Common myeloid progenitor, CD34-positive (primary cell): ENCODE measurements at regions not wholly inside any gene's neighbourhood (a gene's known extent, or its start where the extent isn't known, plus 50 kb on each side); places are given as distances from the start of the nearest gene placed in this dataset.
"Not testable (repeated sequence)": the region's sequence is repeated elsewhere in the genome, so short reads cannot be mapped to it uniquely, and the experiment has no call there.

Experiments used
- CTCF ChIA-PET: fragments of 350-600 bp; sonication (Branson Sonifier 250); formaldehyde crosslinking; loops from one replicate; lab custom pipeline; 2021; ENCODE audit warnings: antibody characterized with exemption; lab: Charles Lee
- POLR2A ChIA-PET: fragments of 350-600 bp; sonication (Branson Sonifier 250); formaldehyde crosslinking; loops from one replicate; lab custom pipeline; 2021; ENCODE audit warnings: antibody characterized with exemption; lab: Charles Lee
- DNase-seq, 3 donors: peaks; one replicate each; pipeline versions ENCODE4 v3.0.0 to v3.0.0-alpha.2; 2013
- H3K27ac ChIP-seq, 2 experiments: 1 replicate in 1 of 2; 2 replicates in 1 of 2; pipeline ENCODE4 v1.7.0; 2013; ENCODE audit warnings: inconsistent platforms in 2 of 2, low read length in 2 of 2, mild to moderate bottlenecking in 2 of 2, low read depth in 1 of 2, moderate library complexity in 1 of 2; ENCODE audit not compliant: severe bottlenecking in 2 of 2, insufficient read depth in 1 of 2, poor library complexity in 1 of 2
- H3K27me3 ChIP-seq, 5 experiments: replicated peaks in 2 of 5; 1 replicate in 3 of 5; 2 replicates in 2 of 5; pipeline versions ENCODE4 v1.6.1 to v1.7.0; 2013; ENCODE audit warnings: low read length in 4 of 5, mild to moderate bottlenecking in 2 of 5, moderate library complexity in 2 of 5, inconsistent platforms in 1 of 5; ENCODE audit not compliant: insufficient read depth in 5 of 5, control insufficient read depth in 4 of 5
- H3K36me3 ChIP-seq, 4 experiments: 1 replicate in 2 of 4; 2 replicates in 2 of 4; pipeline versions ENCODE4 v1.6.1 to v1.7.0; 2013; ENCODE audit warnings: low read length in 3 of 4, control low read depth in 1 of 4, mild to moderate bottlenecking in 1 of 4; ENCODE audit not compliant: control insufficient read depth in 4 of 4, insufficient read depth in 4 of 4
- H3K4me1 ChIP-seq, 4 experiments: 1 replicate in 3 of 4; 2 replicates in 1 of 4; pipeline versions ENCODE4 v1.6.1 to v1.7.1; 2013; ENCODE audit warnings: low read length in 3 of 4, mild to moderate bottlenecking in 3 of 4, control low read depth in 1 of 4, inconsistent platforms in 1 of 4, moderate library complexity in 1 of 4; ENCODE audit not compliant: control insufficient read depth in 4 of 4, insufficient read depth in 4 of 4; ENCODE audit errors: control extremely low read depth in 1 of 4
- H3K4me3 ChIP-seq, 7 experiments: 1 replicate in 4 of 7; 2 replicates in 3 of 7; pipeline versions ENCODE4 v1.5.1 to v1.7.0; 2013; ENCODE audit warnings: mild to moderate bottlenecking in 7 of 7, low read length in 6 of 7, moderate library complexity in 6 of 7, inconsistent platforms in 2 of 7, low read depth in 2 of 7, control low read depth in 1 of 7; ENCODE audit not compliant: insufficient read depth in 4 of 7, control insufficient read depth in 1 of 7; ENCODE audit errors: extremely low read depth in 1 of 7
- H3K9me3 ChIP-seq, 5 experiments: 1 replicate in 4 of 5; 2 replicates in 1 of 5; pipeline versions ENCODE4 v1.6.1 to v1.7.1; 2013; ENCODE audit warnings: low read length in 4 of 5, mild to moderate bottlenecking in 2 of 5, inconsistent platforms in 1 of 5, low read depth in 1 of 5, moderate library complexity in 1 of 5; ENCODE audit not compliant: control insufficient read depth in 4 of 5, insufficient read depth in 2 of 5; ENCODE audit errors: control extremely low read depth in 1 of 5
- WGBS: methylation state at CpG from one replicate; pipeline ENCODE4 v1.1.5; 2013; ENCODE audit not compliant: insufficient coverage; 5-methylcytosine and 5-hydroxymethylcytosine counted together

DNA sequence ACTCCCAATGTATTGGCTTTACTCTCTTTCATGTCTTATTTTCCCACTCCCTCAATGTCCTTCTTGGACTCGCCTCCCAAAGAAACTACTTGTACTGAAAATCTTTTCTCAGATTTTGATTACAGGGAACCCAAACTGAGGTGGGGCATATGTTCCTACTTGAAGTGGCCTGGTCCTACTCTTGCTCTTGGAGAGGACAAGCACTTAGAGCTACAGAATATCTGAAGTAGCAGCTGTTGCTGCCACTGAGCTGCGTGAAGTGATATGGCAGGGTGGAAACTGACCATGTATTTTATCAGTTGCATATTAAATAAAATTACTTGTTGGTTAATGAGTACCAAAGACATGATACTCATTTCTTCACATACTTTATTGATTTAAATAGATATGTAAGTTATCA, 129.5 kb downstream of the TSEN15 start:
- no peak overlapping the region for H3K4me3 ChIP-seq
- H3K4me1 ChIP-seq: no peaks in the 10 kb centered on the region
- H3K27ac ChIP-seq: no peak overlapping the region
- no peaks in the 10 kb centered on the region for H3K36me3 ChIP-seq
- no peaks in the 10 kb centered on the region for H3K9me3 ChIP-seq
- no peak for DNase-seq
- POLR2A ChIA-PET: no interaction called here
- no peaks in the 10 kb centered on the region for H3K27me3 ChIP-seq
- CTCF ChIA-PET: interaction anchor here (1.5 kb wide), 1 partner anchor 19 kb away, joined by 3 read pairs; no protein-coding TSS in a partner anchor
- WGBS: 100% methylated on average over 1 of the region's 2 CpGs

DNA sequence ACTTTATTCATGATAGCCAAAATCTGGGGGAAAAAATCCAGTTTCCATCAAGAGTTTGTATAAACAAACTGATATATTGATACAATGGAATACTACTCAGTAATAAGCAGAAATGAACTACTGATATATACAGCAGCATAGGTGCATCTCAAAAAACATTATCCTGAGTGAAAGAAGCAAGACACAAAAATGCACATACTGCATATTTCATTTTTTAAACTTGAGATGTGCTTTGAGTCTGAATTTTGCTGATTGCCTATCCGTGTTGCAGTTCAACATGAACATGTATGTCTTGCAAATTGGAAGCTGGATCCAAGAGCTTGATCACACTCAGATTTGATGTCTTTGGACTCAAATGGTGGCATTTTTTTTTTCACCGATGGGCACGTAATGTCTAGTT, 132.4 kb downstream of the TSEN15 start:
- POLR2A ChIA-PET: no interaction called here
- Histone ChIP-seq H3K36me3 (no peaks in the 10 kb centered on the region), H3K4me3 (no peak overlapping the region), H3K27me3 (no peaks in the 10 kb centered on the region), H3K4me1 (no peaks in the 10 kb centered on the region), H3K27ac (no peak overlapping the region), H3K9me3 (peaks cover 0 to 3% (median 0%) of the 10 kb centered on the region in 5 experiments)
- DNase-seq: no peak
- WGBS: 100% methylated on average over 1 of the region's 3 CpGs
- CTCF ChIA-PET: no interaction called here

DNA sequence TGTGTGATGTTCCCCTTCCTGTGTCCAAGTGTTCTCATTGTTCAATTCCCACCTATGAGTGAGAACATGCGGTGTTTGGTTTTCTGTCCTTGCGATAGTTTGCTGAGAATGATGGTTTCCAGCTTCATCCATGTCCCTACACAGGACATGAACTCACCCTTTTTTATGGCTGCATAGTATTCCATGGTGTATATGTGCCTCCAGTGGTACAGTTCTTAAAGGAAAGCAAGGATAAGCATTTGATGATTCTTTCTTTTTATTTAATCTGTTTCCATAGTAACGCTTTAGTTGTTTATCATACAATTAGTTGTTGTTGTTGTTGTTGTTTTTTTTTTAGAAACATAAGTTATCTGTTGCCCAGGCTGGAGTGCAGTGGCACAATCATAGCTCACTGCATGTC, 133.1 kb downstream of the TSEN15 start:
- H3K27ac ChIP-seq, H3K9me3 ChIP-seq, H3K36me3 ChIP-seq, POLR2A ChIA-PET, DNase-seq, H3K4me3 ChIP-seq, H3K27me3 ChIP-seq, H3K4me1 ChIP-seq, CTCF ChIA-PET: not testable (repeated sequence)
- WGBS: no CpG with 5 or more reads among the region's 3 CpGs

DNA sequence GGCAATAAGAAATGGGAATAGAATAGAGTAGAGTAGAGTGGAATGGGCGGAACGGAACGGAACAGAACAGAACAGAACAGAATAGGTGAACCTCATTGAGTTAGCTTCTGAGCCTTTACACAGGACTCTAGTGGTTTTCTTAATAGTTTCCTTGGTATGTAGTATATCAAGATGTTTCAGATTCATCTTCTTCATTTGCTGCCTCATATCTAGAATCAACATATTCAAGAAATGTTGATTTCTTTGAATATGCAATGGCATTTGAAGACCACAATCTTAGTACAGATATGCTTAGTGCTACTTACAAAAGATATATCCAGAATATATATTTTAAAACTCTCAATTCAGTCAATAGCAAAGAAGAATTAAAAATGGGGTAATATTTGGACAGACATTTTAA, 133.8 kb downstream of the TSEN15 start:
- no CpG with 5 or more reads among the region's 3 CpGs for WGBS

DNA sequence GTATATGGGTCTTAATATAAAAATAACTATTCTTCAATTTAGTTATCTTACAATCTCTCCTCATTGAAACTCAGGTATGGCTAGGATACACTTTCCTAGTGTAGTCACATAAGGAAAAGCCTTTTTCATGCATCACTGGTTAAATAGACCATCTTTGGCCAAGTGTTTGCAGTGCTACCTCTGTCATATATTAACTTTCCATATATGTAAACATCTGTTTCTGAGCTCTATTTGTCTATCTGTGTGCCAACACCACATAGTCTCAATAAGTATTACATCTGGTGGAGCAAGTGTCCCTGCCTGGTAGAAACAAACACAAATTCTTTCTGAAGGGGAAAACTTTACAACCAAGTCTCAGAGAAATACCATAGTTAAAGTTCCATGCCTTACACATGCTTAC, 134.6 kb downstream of the TSEN15 start:
- POLR2A ChIA-PET: no interaction called here
- no peak overlapping the region for H3K4me3 ChIP-seq
- H3K36me3 ChIP-seq: no peaks in the 10 kb centered on the region
- H3K27me3 ChIP-seq: no peaks in the 10 kb centered on the region
- no peaks in the 10 kb centered on the region for H3K4me1 ChIP-seq
- no peak overlapping the region for H3K27ac ChIP-seq
- DNase-seq: no peak
- CTCF ChIA-PET: interaction anchor here (0.9 kb wide), 1 partner anchor 108 kb away, joined by 3 read pairs; no protein-coding TSS in a partner anchor
- H3K9me3 ChIP-seq: peaks cover 0 to 3% (median 0%) of the 10 kb centered on the region in 5 experiments

More for the DNA sequence above, 133.8 kb downstream of the TSEN15 start:
- DNase-seq: no peak
- Histone ChIP-seq H3K4me3 (no peak overlapping the region), H3K27me3 (no peaks in the 10 kb centered on the region), H3K36me3 (no peaks in the 10 kb centered on the region), H3K9me3 (peaks cover 0 to 3% (median 0%) of the 10 kb centered on the region in 5 experiments), H3K4me1 (no peaks in the 10 kb centered on the region), H3K27ac (no peak overlapping the region)
- ChIA-PET POLR2A (no interaction called here), CTCF (no interaction called here)

DNA sequence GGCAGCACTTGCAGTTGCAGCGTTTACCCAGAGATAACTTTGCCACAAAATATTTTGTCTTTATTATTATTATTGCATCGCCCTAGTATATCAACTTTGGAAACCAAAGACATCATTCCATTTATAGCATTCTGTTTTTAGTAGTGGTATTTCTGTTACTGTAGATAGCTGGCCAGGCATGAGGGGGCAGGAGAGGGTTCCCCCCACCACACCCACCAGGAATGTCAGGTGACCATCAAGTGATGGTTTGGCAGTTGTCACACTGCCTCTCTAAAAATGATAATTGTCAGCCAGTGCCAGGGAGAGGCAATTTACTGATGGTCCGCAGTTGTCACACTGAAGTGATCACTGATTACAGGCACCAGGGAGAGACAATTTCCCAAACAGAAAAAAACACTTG, 135.6 kb downstream of the TSEN15 start:
- POLR2A ChIA-PET: no interaction called here
- no peaks in the 10 kb centered on the region for H3K36me3 ChIP-seq
- CTCF ChIA-PET: interaction anchor here (0.9 kb wide), 1 partner anchor 109 kb away, joined by 3 read pairs; no protein-coding TSS in a partner anchor
- H3K4me3 ChIP-seq: no peak overlapping the region
- H3K9me3 ChIP-seq: peaks cover 0 to 3% (median 0%) of the 10 kb centered on the region in 5 experiments
- no peak for DNase-seq
- no peak overlapping the region for H3K27ac ChIP-seq
- no peaks in the 10 kb centered on the region for H3K4me1 ChIP-seq
- WGBS: no CpG with 5 or more reads among the region's 3 CpGs
- no peaks in the 10 kb centered on the region for H3K27me3 ChIP-seq

DNA sequence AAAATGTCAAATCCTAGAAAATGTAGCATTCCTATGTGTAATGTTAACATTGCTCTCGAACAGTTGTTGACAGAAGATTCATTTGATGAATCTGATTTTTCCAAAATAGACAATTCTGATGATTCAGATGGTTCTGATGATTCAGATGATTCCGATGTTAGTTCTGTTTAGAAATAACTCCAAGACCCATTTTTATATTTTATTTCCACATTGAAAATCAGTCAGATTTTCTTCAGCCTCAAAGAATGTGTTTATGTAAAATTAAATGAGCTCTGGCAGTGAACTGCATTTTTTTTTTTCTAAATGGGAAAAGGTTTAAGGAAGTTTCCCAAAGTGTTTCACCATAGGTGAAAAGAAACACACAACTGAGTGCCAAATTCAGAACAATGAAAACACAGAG, 136.5 kb downstream of the TSEN15 start:
- no CpG with 5 or more reads among the region's 2 CpGs for WGBS
- CTCF ChIA-PET: no interaction called here
- H3K27me3 ChIP-seq: no peaks in the 10 kb centered on the region
- POLR2A ChIA-PET: interaction anchor here (0.6 kb wide), 1 partner anchor 84 kb away, joined by 3 read pairs; no protein-coding TSS in a partner anchor
- DNase-seq: no peak
- no peak overlapping the region for H3K4me3 ChIP-seq
- H3K27ac ChIP-seq: no peak overlapping the region
- H3K9me3 ChIP-seq: peaks cover 0 to 3% (median 0%) of the 10 kb centered on the region in 5 experiments
- H3K36me3 ChIP-seq: no peaks in the 10 kb centered on the region
- no peaks in the 10 kb centered on the region for H3K4me1 ChIP-seq
